Ishikawa (cell line): ENCODE measurements at regions not wholly inside any gene's neighbourhood (a gene's known extent, or its start where the extent isn't known, plus 50 kb on each side); places are given as distances from the start of the nearest gene placed in this dataset.

ENCODE experiments used
- CEBPB ChIP-seq: IDR thresholded peaks from 2 replicates; pipeline ENCODE4 v1.6.1; 2012
- CREB1 ChIP-seq: IDR thresholded peaks from 2 replicates; pipeline ENCODE4 v1.6.1; 2012; ENCODE audit warnings: low read depth
- EGR1 ChIP-seq: IDR thresholded peaks from 2 replicates; pipeline ENCODE4 v1.6.1; 2012
- EP300 ChIP-seq: IDR thresholded peaks from 2 replicates; pipeline ENCODE4 v1.6.1; 2012; ENCODE audit warnings: borderline replicate concordance
- FOXM1 ChIP-seq: IDR thresholded peaks from 2 replicates; pipeline ENCODE4 v1.6.1; 2012; ENCODE audit warnings: low read depth, borderline replicate concordance
- NFIC ChIP-seq: IDR thresholded peaks from 2 replicates; pipeline ENCODE4 v1.6.1; 2012
- RAD21 ChIP-seq: IDR thresholded peaks from 2 replicates; pipeline ENCODE4 v1.6.1; 2012; ENCODE audit warnings: low read depth
- TAF1 ChIP-seq: IDR thresholded peaks from 2 replicates; pipeline ENCODE4 v1.6.1; 2012; ENCODE audit warnings: low read depth, mild to moderate bottlenecking
- TCF12 ChIP-seq: IDR thresholded peaks from 2 replicates; pipeline ENCODE4 v1.6.1; 2012; ENCODE audit warnings: low read depth
- TEAD4 ChIP-seq: IDR thresholded peaks from 2 replicates; pipeline ENCODE4 v1.6.1; 2012
- YY1 ChIP-seq: IDR thresholded peaks from 2 replicates; pipeline ENCODE4 v1.6.1; 2012; ENCODE audit warnings: low read depth
- ZBTB7A ChIP-seq: IDR thresholded peaks from 2 replicates; pipeline ENCODE4 v1.6.1; 2012; ENCODE audit warnings: low read depth
- TF ChIP-seq, protein P1 (sequence below): IDR thresholded peaks from 2 replicates; pipeline ENCODE4 v1.6.1; 2012; ENCODE audit warnings: low read depth, mild to moderate bottlenecking
- TF ChIP-seq, protein P2 (sequence below): IDR thresholded peaks from 2 replicates; pipeline ENCODE4 v1.6.1; 2012

DNA sequence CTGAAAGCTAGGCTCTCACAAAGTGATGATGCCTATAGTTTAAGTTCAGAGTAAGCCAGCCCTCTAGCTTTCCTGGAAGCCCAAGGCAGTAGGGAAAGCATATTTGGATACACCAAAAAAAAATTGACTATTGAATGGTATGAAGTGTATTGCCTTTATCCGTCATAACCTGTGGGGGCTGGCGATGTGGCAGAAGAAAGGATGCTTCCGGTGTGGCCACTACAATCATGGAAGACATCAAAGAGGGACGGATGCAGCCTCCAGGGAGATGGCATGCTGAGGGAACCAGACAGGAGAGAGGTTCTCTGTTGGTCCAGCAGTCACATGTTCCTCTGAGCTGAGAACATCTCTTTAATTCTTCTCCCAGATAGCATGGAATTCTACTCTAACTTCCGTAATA, 170.3 kb downstream of the TMEM18 start:
- no peak for TF ChIP-seq TAF1
- TF ChIP-seq NFIC, result no peak
- TF ChIP-seq TCF12, result no peak
- no peak for TF ChIP-seq CEBPB
- TF ChIP-seq, protein P1, sequence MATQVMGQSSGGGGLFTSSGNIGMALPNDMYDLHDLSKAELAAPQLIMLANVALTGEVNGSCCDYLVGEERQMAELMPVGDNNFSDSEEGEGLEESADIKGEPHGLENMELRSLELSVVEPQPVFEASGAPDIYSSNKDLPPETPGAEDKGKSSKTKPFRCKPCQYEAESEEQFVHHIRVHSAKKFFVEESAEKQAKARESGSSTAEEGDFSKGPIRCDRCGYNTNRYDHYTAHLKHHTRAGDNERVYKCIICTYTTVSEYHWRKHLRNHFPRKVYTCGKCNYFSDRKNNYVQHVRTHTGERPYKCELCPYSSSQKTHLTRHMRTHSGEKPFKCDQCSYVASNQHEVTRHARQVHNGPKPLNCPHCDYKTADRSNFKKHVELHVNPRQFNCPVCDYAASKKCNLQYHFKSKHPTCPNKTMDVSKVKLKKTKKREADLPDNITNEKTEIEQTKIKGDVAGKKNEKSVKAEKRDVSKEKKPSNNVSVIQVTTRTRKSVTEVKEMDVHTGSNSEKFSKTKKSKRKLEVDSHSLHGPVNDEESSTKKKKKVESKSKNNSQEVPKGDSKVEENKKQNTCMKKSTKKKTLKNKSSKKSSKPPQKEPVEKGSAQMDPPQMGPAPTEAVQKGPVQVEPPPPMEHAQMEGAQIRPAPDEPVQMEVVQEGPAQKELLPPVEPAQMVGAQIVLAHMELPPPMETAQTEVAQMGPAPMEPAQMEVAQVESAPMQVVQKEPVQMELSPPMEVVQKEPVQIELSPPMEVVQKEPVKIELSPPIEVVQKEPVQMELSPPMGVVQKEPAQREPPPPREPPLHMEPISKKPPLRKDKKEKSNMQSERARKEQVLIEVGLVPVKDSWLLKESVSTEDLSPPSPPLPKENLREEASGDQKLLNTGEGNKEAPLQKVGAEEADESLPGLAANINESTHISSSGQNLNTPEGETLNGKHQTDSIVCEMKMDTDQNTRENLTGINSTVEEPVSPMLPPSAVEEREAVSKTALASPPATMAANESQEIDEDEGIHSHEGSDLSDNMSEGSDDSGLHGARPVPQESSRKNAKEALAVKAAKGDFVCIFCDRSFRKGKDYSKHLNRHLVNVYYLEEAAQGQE, result no peak
- TF ChIP-seq EP300, result no peak
- TF ChIP-seq CREB1, result no peak
- TF ChIP-seq EGR1, result no peak
- no peak for TF ChIP-seq RAD21
- no peak for TF ChIP-seq ZBTB7A
- TF ChIP-seq, protein P2, sequence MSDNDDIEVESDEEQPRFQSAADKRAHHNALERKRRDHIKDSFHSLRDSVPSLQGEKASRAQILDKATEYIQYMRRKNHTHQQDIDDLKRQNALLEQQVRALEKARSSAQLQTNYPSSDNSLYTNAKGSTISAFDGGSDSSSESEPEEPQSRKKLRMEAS, result no peak
- TF ChIP-seq TEAD4, result no peak
- TF ChIP-seq YY1, result no peak
- TF ChIP-seq FOXM1, result no peak
